HCT116 (cell line): ENCODE measurements at regions not wholly inside any gene's neighbourhood (a gene's known extent, or its start where the extent isn't known, plus 50 kb on each side); places are given as distances from the start of the nearest gene placed in this dataset.

Source experiments
- ATAC-seq: fragments of 200-7000 bp; cut with Tn5 transposase; 2 replicates; pipeline ENCODE4 v1.9.1; 2020; ENCODE audit warnings: mild to moderate bottlenecking, moderate library complexity
- BruUV-seq: library from RNA; stranded (reverse); fragments of 400-500 nt; replicated peaks from 2 replicates; lab custom pipeline; 2021; lab: Mats Ljungman, UMichigan
- CTCF ChIA-PET: fragments of 300-600 bp; sonication (Branson Sonifier 250); formaldehyde crosslinking; loops from one replicate; lab custom pipeline; 2021; ENCODE audit warnings: antibody characterized with exemption; lab: Charles Lee
- POLR2A ChIA-PET: fragments of 300-600, 350-600 bp; sonication (Branson Sonifier 250); formaldehyde crosslinking; loops from one replicate; lab custom pipeline; 2021; ENCODE audit warnings: antibody characterized with exemption; lab: Charles Lee
- RAD21 ChIA-PET, 2 experiments: fragments of 300-600 bp; sonication (Branson Sonifier 250); formaldehyde crosslinking; loops; one replicate each; lab custom pipeline; 2023; ENCODE audit warnings: low total read pairs in 2 of 2; ENCODE audit not compliant: uncharacterized antibody in 2 of 2, unreplicated experiment in 2 of 2, low non-redundant PET in 1 of 2; lab: Charles Lee
- DNase-seq: peaks from one replicate; pipeline ENCODE4 v3.0.0-alpha.2; 2010; ENCODE audit warnings: low read depth, low spot score
- H2AFZ ChIP-seq: fragments of 200-600 bp; shearing (Covaris generic), sonication (generic); 2 replicates; pipeline ENCODE4 v1.6.1; 2017; ENCODE audit warnings: low read depth, mixed run types, mixed read lengths, antibody characterized with exemption, low read length; ENCODE audit not compliant: poor library complexity, severe bottlenecking
- H3K27ac ChIP-seq: 2 replicates; pipeline ENCODE4 v1.5.1; 2012; ENCODE audit warnings: low read depth, low read length
- H3K27me3 ChIP-seq: fragments of 200-600 bp; sonication (generic); 2 replicates; pipeline ENCODE4 v1.6.1; 2016; ENCODE audit warnings: mixed run types, low read length, mixed read lengths; ENCODE audit not compliant: insufficient read depth
- H3K36me3 ChIP-seq, 2 experiments: fragments of 200-500 bp in 1 of 2; fragments of 200-600 bp in 1 of 2; sonication (Bioruptor generic) in 1 of 2; sonication (generic) in 1 of 2; 2 replicates each; pipeline versions ENCODE4 v1.5.1 to v1.6.1; 2014 to 2016; ENCODE audit warnings: low read length in 2 of 2, inconsistent platforms in 1 of 2, mixed read lengths in 1 of 2, mixed run types in 1 of 2; ENCODE audit not compliant: insufficient read depth in 2 of 2, control insufficient read depth in 1 of 2
- H3K4me1 ChIP-seq, 2 experiments: fragments of 200-600 bp in 1 of 2; sonication (generic) in 1 of 2; 2 replicates each; pipeline versions ENCODE4 v1.5.1 to v1.6.1; 2012 to 2017; ENCODE audit warnings: low read length in 2 of 2, inconsistent platforms in 1 of 2, mild to moderate bottlenecking in 1 of 2, mixed read lengths in 1 of 2, mixed run types in 1 of 2, moderate library complexity in 1 of 2; ENCODE audit not compliant: insufficient read depth in 2 of 2, control insufficient read depth in 1 of 2
- H3K4me2 ChIP-seq: fragments of 200-600 bp; sonication (generic); 2 replicates; pipeline ENCODE4 v1.6.1; 2017; ENCODE audit warnings: mixed run types, low read length, mixed read lengths
- H3K4me3 ChIP-seq, 2 experiments: fragments of 200-600 bp in 1 of 2; sonication (generic) in 1 of 2; replicated peaks in 1 of 2; 2 replicates each; pipeline ENCODE4 v1.5.1; 2011 to 2016; ENCODE audit warnings: low read length in 2 of 2, control low read depth in 1 of 2, low read depth in 1 of 2, mild to moderate bottlenecking in 1 of 2, mixed read lengths in 1 of 2, mixed run types in 1 of 2
- H3K79me2 ChIP-seq: fragments of 200-600 bp; sonication (generic); 2 replicates; pipeline ENCODE4 v1.6.1; 2017; ENCODE audit warnings: mild to moderate bottlenecking, mixed run types, low read length, moderate library complexity, mixed read lengths; ENCODE audit not compliant: insufficient read depth
- H3K9ac ChIP-seq: fragments of 200-600 bp; sonication (generic); 2 replicates; pipeline ENCODE4 v1.6.1; 2016; ENCODE audit warnings: low read length, mixed read lengths
- H3K9me2 ChIP-seq: fragments of 200-600 bp; sonication (generic), shearing (Covaris generic); 2 replicates; pipeline ENCODE4 v1.6.1; 2017; ENCODE audit warnings: mixed run types, mild to moderate bottlenecking, moderate library complexity; ENCODE audit not compliant: insufficient read depth
- H3K9me3 ChIP-seq, 2 experiments: fragments of 200-500 bp in 1 of 2; fragments of 200-600 bp in 1 of 2; sonication (Bioruptor generic) in 1 of 2; sonication (generic) in 1 of 2; 2 replicates each; pipeline ENCODE4 v1.6.1; 2014 to 2017; ENCODE audit warnings: low read length in 2 of 2, mixed read lengths in 2 of 2, inconsistent platforms in 1 of 2, low read depth in 1 of 2, mild to moderate bottlenecking in 1 of 2, mixed run types in 1 of 2, moderate library complexity in 1 of 2; ENCODE audit not compliant: control insufficient read depth in 1 of 2, insufficient read depth in 1 of 2
- H4K20me1 ChIP-seq: fragments of 200-600 bp; sonication (generic), shearing (Covaris generic); 2 replicates; pipeline ENCODE4 v1.6.1; 2017; ENCODE audit warnings: mixed run types, mild to moderate bottlenecking, moderate library complexity; ENCODE audit not compliant: insufficient read depth
- ATF3 ChIP-seq: IDR thresholded peaks from 2 replicates; pipeline ENCODE4 v1.6.1; 2012
- CBX3 ChIP-seq: IDR thresholded peaks from 2 replicates; pipeline ENCODE4 v1.6.1; 2012; ENCODE audit warnings: low read depth
- CEBPB ChIP-seq: IDR thresholded peaks from 2 replicates; pipeline ENCODE4 v1.6.1; 2012; ENCODE audit warnings: low read depth
- CTCF ChIP-seq, 3 experiments: fragments of 200-600 bp in 1 of 3; sonication (generic) in 1 of 3; IDR thresholded peaks in 2 of 3; conservative IDR thresholded peaks in 1 of 3; 2 replicates each; pipeline ENCODE4 v1.5.1; 2012 to 2017; ENCODE audit warnings: low read depth in 2 of 3, low read length in 2 of 3, antibody characterized with exemption in 1 of 3, borderline replicate concordance in 1 of 3, control low read depth in 1 of 3, mild to moderate bottlenecking in 1 of 3, mixed read lengths in 1 of 3, mixed run types in 1 of 3, moderate library complexity in 1 of 3; ENCODE audit not compliant: insufficient read depth in 1 of 3
- ELF1 ChIP-seq: IDR thresholded peaks from 2 replicates; pipeline ENCODE4 v1.6.1; 2012; ENCODE audit warnings: low read depth, borderline replicate concordance
- EZH2 ChIP-seq: fragments of 200-600 bp; sonication (generic); IDR thresholded peaks from 2 replicates; pipeline ENCODE4 v1.6.1; 2017; ENCODE audit warnings: antibody characterized with exemption, mixed run types
- EZH2phosphoT487 ChIP-seq: fragments of 200-600 bp; IDR thresholded peaks from 2 replicates; pipeline ENCODE4 v1.6.1; 2018; ENCODE audit warnings: antibody characterized with exemption, borderline replicate concordance
- POLR2A ChIP-seq: IDR thresholded peaks from 2 replicates; pipeline ENCODE4 v1.7.0; 2011; ENCODE audit warnings: borderline replicate concordance; ENCODE audit not compliant: insufficient read depth, insufficient read length; ENCODE audit errors: extremely low read depth
- REST ChIP-seq: IDR thresholded peaks from 2 replicates; pipeline ENCODE4 v1.6.1; 2012; ENCODE audit warnings: low read depth
- SIN3A ChIP-seq: IDR thresholded peaks from 2 replicates; pipeline ENCODE4 v1.6.1; 2012; ENCODE audit warnings: low read depth
- SP1 ChIP-seq: IDR thresholded peaks from 2 replicates; pipeline ENCODE4 v1.6.1; 2012; ENCODE audit warnings: low read depth
- SRF ChIP-seq: IDR thresholded peaks from 2 replicates; pipeline ENCODE4 v1.6.1; 2012; ENCODE audit warnings: low read depth
- TCF7L2 ChIP-seq: IDR thresholded peaks from 2 replicates; pipeline ENCODE4 v1.7.0; 2011; ENCODE audit warnings: borderline replicate concordance, inconsistent platforms; ENCODE audit not compliant: insufficient read depth, insufficient read length; ENCODE audit errors: extremely low read depth
- YY1 ChIP-seq: IDR thresholded peaks from 2 replicates; pipeline ENCODE4 v1.6.1; 2011; ENCODE audit warnings: low read length, low read depth, moderate library complexity, mild to moderate bottlenecking; ENCODE audit not compliant: insufficient replicate concordance; ENCODE audit errors: extremely low read depth
- ZFX ChIP-seq: fragments of 450-650 bp; IDR thresholded peaks from 2 replicates; pipeline ENCODE4 v1.6.1; 2017
- intact Hi-C: fragments of 100-400 bp; cut with micrococcal nuclease; formaldehyde crosslinking; loops from 2 replicates; pipeline ENCODE4 v1.10.0; 2022

- no peak for TF ChIP-seq SRF
- no peak overlapping the region for H2AFZ ChIP-seq
- H3K9ac ChIP-seq, result no peak overlapping the region
- H3K9me2 ChIP-seq, result no peaks in the 10 kb centered on the region
- no peak for ATAC-seq
- H3K4me3 ChIP-seq, result no peak overlapping the region
- RAD21 ChIA-PET, result no interaction called here
- POLR2A ChIA-PET, result no interaction called here
- H3K27me3 ChIP-seq, result no peaks in the 10 kb centered on the region
- H3K4me1 ChIP-seq, result no peaks in the 10 kb centered on the region
- peaks cover 0 to 14% of the 10 kb centered on the region in 2 experiments; a peak in 2 of 4 replicates for H3K9me3 ChIP-seq
- no peak for DNase-seq
- CTCF ChIA-PET, result no interaction called here
- no TSS peak for BruUV-seq
- no peaks in the 10 kb centered on the region for H3K36me3 ChIP-seq
- no peaks in the 10 kb centered on the region for H3K79me2 ChIP-seq
- no peak overlapping the region for H3K27ac ChIP-seq
- no peaks in the 10 kb centered on the region for H4K20me1 ChIP-seq
- intact Hi-C loops, result no loop called here
- H3K4me2 ChIP-seq, result no peak overlapping the region
Measured at GRCh38 chr14:98304574-98304973, 967.4 kb downstream of the BCL11B start.

- Histone ChIP-seq H3K27me3 (no peaks in the 10 kb centered on the region), H3K27ac (no peak overlapping the region), H3K4me3 (no peak overlapping the region), H3K9ac (no peak overlapping the region), H3K36me3 (no peaks in the 10 kb centered on the region), H3K79me2 (no peaks in the 10 kb centered on the region), H4K20me1 (no peaks in the 10 kb centered on the region), H3K4me2 (no peak overlapping the region), H2AFZ (no peak overlapping the region), H3K4me1 (no peaks in the 10 kb centered on the region), H3K9me3 (peaks cover 0 to 7% of the 10 kb centered on the region in 2 experiments; a peak in 2 of 4 replicates), H3K9me2 (no peaks in the 10 kb centered on the region)
- intact Hi-C loops, result no loop called here
- no TSS peak for BruUV-seq
- TF ChIP-seq REST (no peak), POLR2A (no peak), EZH2phosphoT487 (no peak), SRF (no peak), EZH2 (no peak), CBX3 (no peak), SIN3A (no peak), ELF1 (no peak), SP1 (no peak), CEBPB (no peak), YY1 (no peak), ATF3 (no peak), ZFX (no peak), CTCF (IDR thresholded peaks at IDR 0.05 in 2 of 3, conservative IDR thresholded peaks at IDR 0.05 in 1 of 3; ENCODE audit: borderline replicate concordance in 1 of 3, insufficient read depth in 1 of 3, low read depth in 2 of 3, low read length in 2 of 3) (no peak), TCF7L2 (no peak)
- ChIA-PET CTCF (no interaction called here), POLR2A (no interaction called here), RAD21 (no interaction called here)
- ATAC-seq (no peak), DNase-seq (no peak)
Measured at GRCh38 chr14:98309591-98309990, 962.4 kb downstream of the BCL11B start.
